NT2/D1 (cell line): ENCODE measurements at regions not wholly inside any gene's neighbourhood (a gene's known extent, or its start where the extent isn't known, plus 50 kb on each side); places are given as distances from the start of the nearest gene placed in this dataset.

Experiments used
- DNase-seq: peaks from one replicate; pipeline ENCODE4 v3.0.0-alpha.2; 2011; ENCODE audit warnings: low read depth, low spot score
- H3K27me3 ChIP-seq: 2 replicates; pipeline ENCODE4 v1.6.0; 2011; ENCODE audit warnings: mild to moderate bottlenecking; ENCODE audit not compliant: insufficient read length, insufficient read depth
- H3K36me3 ChIP-seq: 2 replicates; pipeline ENCODE4 v1.6.1; 2011; ENCODE audit warnings: mild to moderate bottlenecking, low read length, mixed read lengths; ENCODE audit not compliant: insufficient read depth, insufficient read length
- H3K4me1 ChIP-seq: 2 replicates; pipeline ENCODE4 v1.5.1; 2011; ENCODE audit not compliant: insufficient read depth, insufficient read length
- H3K4me3 ChIP-seq: 2 replicates; pipeline ENCODE4 v1.5.1; 2011; ENCODE audit warnings: low read depth; ENCODE audit not compliant: insufficient read length
- H3K9ac ChIP-seq: 2 replicates; pipeline ENCODE4 v1.6.0; 2011; ENCODE audit warnings: low read depth; ENCODE audit not compliant: insufficient read length
- H3K9me3 ChIP-seq: 2 replicates; pipeline ENCODE4 v1.5.1; 2011; ENCODE audit warnings: mild to moderate bottlenecking, low read length; ENCODE audit not compliant: insufficient read depth
- SUZ12 ChIP-seq: IDR thresholded peaks from 2 replicates; pipeline ENCODE4 v1.6.1; 2011; ENCODE audit not compliant: insufficient read length, insufficient read depth; ENCODE audit errors: extremely low read depth
- YY1 ChIP-seq: IDR thresholded peaks from 2 replicates; pipeline ENCODE4 v1.6.1; 2011; ENCODE audit not compliant: insufficient read length, insufficient read depth
- ZNF274 ChIP-seq: IDR thresholded peaks from 2 replicates; pipeline ENCODE4 v1.6.1; 2011; ENCODE audit warnings: mild to moderate bottlenecking, low read depth, low read length

DNA sequence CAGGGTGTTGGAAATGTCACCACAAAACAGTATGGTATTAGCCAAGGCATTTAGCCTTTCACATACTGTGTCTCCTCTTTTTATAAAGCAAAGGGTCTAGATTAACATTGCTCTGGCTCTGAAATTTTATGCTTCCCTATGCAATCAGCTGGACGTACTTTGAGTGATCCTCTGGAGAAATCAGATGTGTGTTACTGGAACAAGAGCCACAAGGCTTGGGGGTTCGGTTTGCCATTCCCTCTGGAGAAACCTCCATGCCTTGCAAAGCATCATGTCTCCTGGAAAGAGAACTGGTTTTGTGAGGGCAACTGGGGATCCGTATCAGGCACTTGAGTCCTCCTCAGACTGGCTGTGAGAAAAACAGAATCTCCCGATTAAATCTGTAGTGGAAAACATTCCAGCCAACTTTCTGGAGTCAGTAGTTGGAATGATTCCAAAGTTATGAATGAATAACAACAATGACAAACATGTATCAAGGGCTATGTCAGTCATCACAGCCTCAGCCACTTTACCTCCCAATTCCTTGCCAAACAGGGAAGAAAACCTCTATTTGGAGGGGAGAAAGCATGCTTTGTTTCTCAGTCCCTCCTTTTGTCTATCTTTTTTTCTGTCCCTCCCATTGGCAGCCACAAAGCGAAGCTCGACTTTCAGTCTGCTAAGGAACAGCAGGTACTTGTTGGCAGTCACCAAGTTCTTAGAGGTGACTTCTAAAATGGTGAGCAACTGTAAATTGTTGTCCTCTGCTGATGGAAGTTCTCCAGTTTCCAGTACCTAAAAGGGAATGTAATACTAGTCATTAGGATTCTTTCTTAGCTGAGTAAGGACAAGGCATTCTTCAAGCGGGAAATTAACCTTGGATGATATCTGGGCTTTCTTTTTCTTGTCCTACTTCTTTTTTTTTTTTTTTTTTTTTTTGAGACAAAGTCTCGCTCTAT lies 864.8 kb upstream of the AUTS2 start:
- DNase-seq: no peak
- Histone ChIP-seq H3K4me3 (no peak overlapping the region), H3K9me3 (no peaks in the 10 kb centered on the region), H3K36me3 (no peaks in the 10 kb centered on the region), H3K9ac (no peak overlapping the region), H3K27me3 (no peaks in the 10 kb centered on the region), H3K4me1 (no peaks in the 10 kb centered on the region)
- TF ChIP-seq SUZ12 (no peak), YY1 (no peak), ZNF274 (no peak)

DNA sequence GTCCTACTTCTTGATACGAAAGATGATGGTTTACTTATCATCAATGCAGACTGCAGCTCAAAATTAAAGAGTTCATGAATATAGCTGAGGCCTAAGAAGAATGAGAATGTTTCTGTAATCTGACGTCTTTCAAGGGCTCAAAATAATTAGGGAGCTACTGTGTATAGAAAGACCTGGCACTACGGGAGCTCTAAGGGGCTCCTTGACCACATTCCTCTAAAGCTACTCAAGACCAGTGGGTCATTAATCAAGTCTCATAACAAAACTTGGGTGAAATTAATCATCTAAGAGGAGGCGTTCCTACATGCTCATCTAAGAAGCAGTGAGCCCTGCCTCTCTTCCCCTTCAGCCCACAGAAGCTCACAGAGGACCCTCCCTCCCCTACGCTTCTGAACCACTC lies 863.8 kb upstream of the AUTS2 start:
- DNase-seq: no peak
- H3K4me3 ChIP-seq: no peak overlapping the region
- no peaks in the 10 kb centered on the region for H3K9me3 ChIP-seq
- no peaks in the 10 kb centered on the region for H3K36me3 ChIP-seq
- no peak for TF ChIP-seq SUZ12
- TF ChIP-seq YY1: no peak
- TF ChIP-seq ZNF274: no peak
- H3K9ac ChIP-seq: no peak overlapping the region
- H3K4me1 ChIP-seq: no peaks in the 10 kb centered on the region
- H3K27me3 ChIP-seq: no peaks in the 10 kb centered on the region

DNA sequence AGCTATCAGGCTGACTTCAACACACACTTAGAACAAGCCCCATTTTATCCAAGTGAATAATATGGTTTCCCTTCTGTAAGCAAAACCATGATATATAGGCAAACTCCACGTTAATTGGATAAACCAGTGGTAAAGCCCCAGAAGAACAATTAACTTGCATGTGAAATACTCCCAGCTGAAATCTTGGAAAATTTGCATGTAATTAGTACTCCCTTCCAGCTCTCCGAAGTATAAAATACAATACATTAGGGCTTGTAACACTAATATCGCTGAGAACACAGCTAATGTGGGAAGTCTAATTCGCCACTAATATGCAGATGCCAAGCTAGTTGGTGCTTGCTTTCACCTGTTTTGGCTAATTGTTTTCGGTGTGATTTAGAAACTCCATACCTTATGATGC lies 859.0 kb upstream of the AUTS2 start:
- H3K9ac ChIP-seq: no peak overlapping the region
- H3K27me3 ChIP-seq: no peaks in the 10 kb centered on the region
- no peak overlapping the region for H3K4me3 ChIP-seq
- no peak for TF ChIP-seq SUZ12
- no peaks in the 10 kb centered on the region for H3K36me3 ChIP-seq
- H3K9me3 ChIP-seq: no peaks in the 10 kb centered on the region
- DNase-seq: no peak
- no peaks in the 10 kb centered on the region for H3K4me1 ChIP-seq

DNA sequence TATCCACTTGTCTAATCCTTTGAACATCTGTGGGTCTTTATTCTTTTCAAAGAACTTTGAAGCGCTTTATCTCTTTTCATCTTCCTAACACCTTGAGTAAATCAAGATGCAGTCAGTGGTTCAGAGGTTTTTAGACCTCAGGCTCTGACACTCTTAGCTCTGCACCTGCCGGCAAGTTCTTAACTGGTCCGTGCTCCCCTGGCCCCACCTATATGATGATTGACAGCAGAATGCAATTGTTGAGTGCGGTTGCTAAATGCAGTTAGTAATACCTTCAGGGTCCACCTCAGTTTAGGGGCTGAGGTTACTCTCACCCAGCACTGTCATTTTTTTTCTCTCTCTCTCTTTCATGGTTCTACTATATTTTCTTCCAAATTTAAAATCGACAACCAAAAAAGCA lies 854.2 kb upstream of the AUTS2 start:
- Histone ChIP-seq H3K9ac (no peak overlapping the region), H3K4me3 (no peak overlapping the region), H3K27me3 (no peaks in the 10 kb centered on the region), H3K36me3 (no peaks in the 10 kb centered on the region), H3K4me1 (no peaks in the 10 kb centered on the region), H3K9me3 (no peaks in the 10 kb centered on the region)
- no peak for DNase-seq
- TF ChIP-seq ZNF274: no peak
- no peak for TF ChIP-seq YY1
- TF ChIP-seq SUZ12: no peak

DNA sequence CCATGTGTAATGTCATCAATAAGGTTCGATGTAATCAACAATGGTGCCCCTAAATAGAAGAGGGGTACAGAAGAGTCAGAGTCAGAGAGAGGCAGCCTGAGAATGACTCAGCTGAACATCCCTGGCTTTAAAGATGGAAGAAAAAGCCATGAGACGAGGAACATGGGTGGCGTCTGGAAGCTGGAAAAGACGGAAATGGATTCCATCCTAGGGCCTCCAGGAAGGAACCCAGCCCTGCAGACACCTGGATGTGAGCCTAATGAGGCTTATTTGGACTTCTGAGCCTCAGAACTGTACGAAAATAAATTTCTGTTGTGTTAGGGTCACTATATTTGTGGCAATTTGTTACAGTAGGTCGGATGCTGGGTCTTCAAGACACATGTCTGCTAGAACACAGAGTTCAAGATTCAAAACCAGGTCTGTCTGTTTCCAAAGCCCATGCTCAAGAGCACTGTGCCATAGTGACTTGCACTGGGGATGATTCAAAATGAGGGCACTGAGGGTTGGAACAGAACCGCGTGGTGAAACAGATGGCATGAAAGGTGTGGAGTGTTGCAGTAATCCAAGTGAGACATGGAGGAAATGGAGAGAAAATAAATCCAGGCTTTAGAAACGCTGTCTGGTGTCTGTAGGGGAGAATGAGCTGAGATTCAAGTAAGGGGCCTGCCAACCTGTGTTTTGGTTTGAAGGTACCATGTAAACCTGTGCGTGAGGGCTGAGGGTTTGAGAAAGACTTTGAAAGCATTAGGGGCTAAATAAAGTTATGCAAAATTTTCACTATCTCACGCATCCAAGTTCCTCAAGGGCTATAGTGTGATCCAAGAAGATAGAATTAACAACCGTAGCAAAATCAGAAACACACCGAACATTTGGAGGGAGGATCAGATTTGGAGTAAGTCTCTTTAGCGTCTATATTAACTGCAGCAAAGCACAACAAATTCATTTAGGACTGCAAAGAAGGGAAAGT lies 849.1 kb upstream of the AUTS2 start:
- no peak for DNase-seq
- no peak overlapping the region for H3K9ac ChIP-seq
- H3K4me3 ChIP-seq: no peak overlapping the region
- H3K27me3 ChIP-seq: no peaks in the 10 kb centered on the region
- no peak for TF ChIP-seq YY1
- TF ChIP-seq SUZ12: no peak
- no peak for TF ChIP-seq ZNF274
- H3K4me1 ChIP-seq: no peaks in the 10 kb centered on the region
- H3K36me3 ChIP-seq: no peaks in the 10 kb centered on the region
- H3K9me3 ChIP-seq: no peaks in the 10 kb centered on the region

DNA sequence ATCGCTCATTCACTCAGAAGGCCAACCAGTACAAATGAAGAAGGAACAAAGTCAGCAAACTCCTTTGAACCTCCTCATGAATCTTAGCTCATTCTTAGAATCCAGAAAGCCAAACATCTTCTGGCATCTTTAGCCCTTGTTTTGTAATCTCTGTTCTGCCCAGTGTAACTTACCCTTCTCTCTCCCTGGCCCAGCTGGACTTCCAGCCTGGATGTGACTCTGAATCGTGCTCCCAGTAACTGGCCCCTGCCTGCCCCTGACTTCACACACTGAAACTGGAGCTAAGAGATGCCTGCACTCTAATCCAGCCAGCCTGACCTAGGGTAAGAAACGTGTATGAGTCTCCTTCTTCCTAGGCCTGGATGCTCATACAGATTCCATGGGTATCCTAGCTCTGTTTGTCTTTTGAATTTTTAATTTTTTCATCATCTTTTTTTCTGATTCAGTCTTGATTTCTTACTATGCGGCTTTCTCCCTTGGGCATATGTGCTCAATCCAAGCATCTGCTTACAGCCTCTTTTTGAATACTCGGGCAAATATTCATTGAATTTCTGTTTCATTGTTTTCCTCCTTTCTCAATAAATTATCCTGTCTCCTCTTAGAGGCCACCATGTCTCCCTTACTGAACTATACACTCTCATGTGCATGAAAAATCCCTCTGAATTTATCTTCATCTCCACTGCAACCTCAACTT lies 845.6 kb upstream of the AUTS2 start:
- no peak overlapping the region for H3K9ac ChIP-seq
- no peaks in the 10 kb centered on the region for H3K4me1 ChIP-seq
- H3K36me3 ChIP-seq: no peaks in the 10 kb centered on the region
- no peak for TF ChIP-seq ZNF274
- no peak for DNase-seq
- no peaks in the 10 kb centered on the region for H3K27me3 ChIP-seq
- no peak overlapping the region for H3K4me3 ChIP-seq
- no peaks in the 10 kb centered on the region for H3K9me3 ChIP-seq

DNA sequence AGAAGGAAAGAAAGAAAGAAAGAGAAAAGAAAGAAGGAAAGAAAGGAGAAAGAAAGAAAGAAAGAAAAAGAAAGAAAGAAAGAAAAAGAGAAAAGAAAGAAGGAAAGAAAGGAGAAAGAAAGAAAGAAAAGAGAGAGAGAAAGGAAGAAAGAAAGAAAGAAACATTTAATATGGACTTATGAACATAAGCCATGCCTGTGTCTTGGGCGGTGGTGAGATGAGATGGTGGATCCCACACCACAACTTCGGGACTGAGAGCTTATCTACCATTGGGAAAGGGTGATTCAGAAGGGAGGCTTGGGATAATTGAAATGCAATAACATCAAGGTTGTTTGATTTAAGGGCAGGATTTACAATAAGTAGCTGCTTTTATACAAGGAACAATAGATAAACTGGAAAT lies 843.9 kb upstream of the AUTS2 start:
- DNase-seq: no peak
- TF ChIP-seq YY1 (no peak), ZNF274 (no peak), SUZ12 (no peak)
- H3K9me3 ChIP-seq: no peaks in the 10 kb centered on the region
- H3K9ac ChIP-seq: no peak overlapping the region
- no peaks in the 10 kb centered on the region for H3K27me3 ChIP-seq
- no peaks in the 10 kb centered on the region for H3K4me1 ChIP-seq
- H3K4me3 ChIP-seq: no peak overlapping the region
- no peaks in the 10 kb centered on the region for H3K36me3 ChIP-seq
